ENCODE measurements at regions not wholly inside any gene's neighbourhood (a gene's known extent, or its start where the extent isn't known, plus 50 kb on each side); places are given as distances from the start of the nearest gene placed in this dataset.

GRCh38 chr2:60295636-60295962 lies 257.9 kb downstream of the BCL11A start:
- no peak for DNase-seq (ENCODE audit: low read depth in 2 of 2)

GRCh38 chr2:60294901-60295635 lies 258.4 kb downstream of the BCL11A start:
- DNase-seq (ENCODE audit: low read depth in 2 of 2): no peak

- DNase-seq (ENCODE audit: low read depth in 2 of 2): no peak
These were observed 261.2 kb downstream of the BCL11A start for GRCh38 chr2:60292242-60292641.

DNA sequence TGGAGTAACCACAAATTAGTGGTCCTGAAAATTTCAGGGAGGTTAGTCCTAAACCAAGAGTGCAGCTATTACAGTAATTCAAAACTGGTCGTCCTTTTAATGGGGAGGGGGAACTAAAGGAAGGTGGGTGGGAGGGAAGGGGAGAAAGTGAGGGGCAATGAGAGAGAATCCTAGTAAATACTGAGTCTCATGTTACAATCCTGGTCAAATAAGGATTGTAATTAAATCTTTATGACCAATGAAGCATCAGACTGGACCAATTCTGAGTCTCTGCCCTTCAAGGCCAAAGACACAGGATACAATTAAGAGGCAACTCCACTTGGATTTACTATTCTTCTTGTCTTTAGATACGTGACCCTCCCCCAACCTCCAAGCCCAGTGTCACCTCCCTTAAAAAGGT lies 262.9 kb downstream of the BCL11A start:
- DNase-seq (ENCODE audit: low read depth in 2 of 2): no peak

GRCh38 chr2:60285626-60286316 lies 267.7 kb downstream of the BCL11A start:
- DNase-seq (ENCODE audit: low read depth in 2 of 2): no peak

DNA sequence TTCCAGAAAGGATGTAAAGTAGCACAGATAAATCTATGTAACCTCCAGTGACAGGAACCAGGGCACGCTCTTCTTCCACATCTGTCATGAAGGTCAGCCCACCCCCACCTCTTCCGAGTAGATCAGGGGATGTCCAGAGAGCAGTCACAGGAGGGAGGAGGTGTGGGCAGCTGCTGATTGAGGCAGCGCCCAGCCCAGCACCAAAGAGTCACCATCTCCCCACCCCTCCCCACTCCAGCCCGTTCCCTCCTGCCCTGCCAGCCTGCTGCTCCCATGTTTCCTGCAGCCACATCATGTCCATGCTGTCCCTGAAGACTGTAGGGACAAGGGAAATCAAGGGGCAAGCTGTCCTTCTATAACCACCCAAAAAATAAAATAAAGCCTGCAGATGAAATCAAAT lies 269.8 kb downstream of the BCL11A start:
- DNase-seq (ENCODE audit: low read depth in 2 of 2): no peak

GRCh38 chr2:60282886-60283285 lies 270.6 kb downstream of the BCL11A start:
- no peak for DNase-seq (ENCODE audit: low read depth in 2 of 2)

GRCh38 chr2:60281730-60282129 lies 271.7 kb downstream of the BCL11A start:
- no peak for DNase-seq (ENCODE audit: low read depth in 2 of 2)

DNA sequence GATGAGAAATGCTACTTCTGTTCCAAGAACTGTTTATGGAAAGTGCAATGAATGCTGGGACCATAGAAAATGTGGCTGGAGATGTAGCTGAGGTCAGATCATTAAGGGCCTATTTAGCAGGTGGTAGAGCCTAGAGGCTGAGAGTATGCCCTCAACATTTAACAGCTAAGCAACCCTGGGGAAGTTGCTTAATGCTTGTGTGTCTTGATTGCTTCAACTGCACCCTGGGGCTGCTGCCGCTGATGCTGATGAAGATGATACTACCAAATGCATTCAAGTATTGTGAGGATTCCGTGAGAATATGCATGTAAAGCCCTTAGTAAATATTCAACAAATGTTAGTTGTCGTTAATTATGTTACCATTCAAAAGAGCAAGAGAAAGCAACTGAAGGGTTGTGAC lies 273.2 kb downstream of the BCL11A start:
- DNase-seq (ENCODE audit: low read depth in 2 of 2): no peak

- no peak for DNase-seq (ENCODE audit: low read depth in 2 of 2)
These were observed 274.5 kb downstream of the BCL11A start for GRCh38 chr2:60278906-60279305.

DNA sequence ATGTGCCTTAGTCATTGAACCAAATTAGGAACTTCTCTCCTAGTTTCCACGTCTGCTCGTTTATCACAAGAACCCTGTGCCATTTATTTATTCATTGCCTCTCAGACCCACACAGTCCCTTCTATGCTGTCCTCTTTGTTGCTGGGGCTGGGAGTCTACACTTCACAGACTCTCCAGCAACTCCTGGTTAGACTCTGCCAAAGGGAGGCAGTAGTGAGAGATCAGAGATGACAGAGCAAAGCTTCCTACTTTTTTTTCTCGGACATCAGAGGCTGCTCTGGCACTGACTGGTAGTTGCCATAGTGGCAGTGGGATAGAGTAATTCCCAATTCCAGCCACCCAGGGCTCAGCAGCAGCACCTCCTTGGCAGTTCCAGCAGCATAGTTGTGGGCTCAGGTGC lies 277.5 kb downstream of the BCL11A start:
- DNase-seq (ENCODE audit: low read depth in 2 of 2): no peak

- DNase-seq (ENCODE audit: low read depth in 2 of 2): no peak
These were observed 279.6 kb downstream of the BCL11A start for GRCh38 chr2:60273836-60274235.

- no peak for DNase-seq (ENCODE audit: low read depth in 2 of 2)
These were observed 281.7 kb downstream of the BCL11A start for GRCh38 chr2:60271713-60272112.

- no peak for DNase-seq (ENCODE audit: low read depth in 2 of 2)
These were observed 282.3 kb downstream of the BCL11A start for GRCh38 chr2:60271131-60271530.

- DNase-seq (ENCODE audit: low read depth in 2 of 2): no peak
These were observed 284.8 kb downstream of the BCL11A start for GRCh38 chr2:60268661-60269060.

DNA sequence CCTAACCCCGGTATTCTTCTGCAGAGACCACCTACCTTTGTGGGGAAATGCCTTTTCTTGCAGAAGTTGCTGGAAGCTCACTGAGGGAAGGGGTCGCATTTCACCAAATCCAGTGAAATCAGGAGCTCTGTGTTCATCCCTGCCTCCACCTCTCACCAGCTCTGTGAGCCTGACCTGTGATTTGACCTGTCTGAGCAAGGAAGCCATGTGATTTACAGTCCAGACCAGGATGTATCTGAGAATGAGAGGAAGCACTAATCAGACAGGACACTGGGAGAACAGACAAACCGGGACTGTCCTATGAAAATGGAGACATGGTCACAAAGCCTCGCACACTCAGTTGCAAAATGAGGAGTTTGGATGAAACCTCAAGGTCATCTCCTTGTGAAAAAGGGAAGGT lies 285.4 kb downstream of the BCL11A start:
- no peak for DNase-seq (ENCODE audit: low read depth in 2 of 2)

GRCh38 chr2:60267122-60267521 lies 286.3 kb downstream of the BCL11A start:
- no peak for DNase-seq (ENCODE audit: low read depth in 2 of 2)

- DNase-seq (ENCODE audit: low read depth in 2 of 2): no peak
These were observed 291.3 kb downstream of the BCL11A start for GRCh38 chr2:60262178-60262577.

- no peak for DNase-seq (ENCODE audit: low read depth in 2 of 2)
These were observed 292.7 kb downstream of the BCL11A start for GRCh38 chr2:60260639-60261296.

GRCh38 chr2:60259781-60260180 lies 293.7 kb downstream of the BCL11A start:
- DNase-seq (ENCODE audit: low read depth in 2 of 2): no peak

DNA sequence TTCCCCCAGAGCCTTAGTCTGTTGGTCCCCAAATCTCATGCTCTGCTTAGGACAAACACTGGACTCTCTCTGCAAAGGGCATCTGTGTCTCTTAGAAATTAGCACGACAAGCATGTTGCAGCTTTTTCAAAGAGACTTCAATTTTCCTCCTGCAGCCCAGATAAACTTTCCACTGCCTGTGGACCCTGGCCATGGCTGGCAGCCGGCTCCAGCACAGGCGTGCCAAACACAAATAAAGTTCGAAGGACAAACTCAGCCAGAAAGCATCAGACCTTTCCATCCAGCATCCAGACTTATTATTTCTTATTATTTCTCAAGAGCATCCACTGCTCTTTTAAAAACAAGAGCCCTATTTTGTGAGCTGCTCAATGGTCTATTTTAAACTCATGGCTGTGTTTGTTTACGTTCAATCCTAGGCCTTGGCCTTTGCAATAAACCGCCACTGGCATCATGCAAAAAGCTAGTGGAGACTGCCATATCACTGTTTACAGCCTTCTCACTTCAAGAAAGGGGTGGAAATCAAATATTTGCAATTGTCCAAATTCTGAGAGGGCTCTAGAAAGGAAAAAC lies 300.8 kb downstream of the BCL11A start:
- DNase-seq (ENCODE audit: low read depth in 2 of 2): no peak

DNA sequence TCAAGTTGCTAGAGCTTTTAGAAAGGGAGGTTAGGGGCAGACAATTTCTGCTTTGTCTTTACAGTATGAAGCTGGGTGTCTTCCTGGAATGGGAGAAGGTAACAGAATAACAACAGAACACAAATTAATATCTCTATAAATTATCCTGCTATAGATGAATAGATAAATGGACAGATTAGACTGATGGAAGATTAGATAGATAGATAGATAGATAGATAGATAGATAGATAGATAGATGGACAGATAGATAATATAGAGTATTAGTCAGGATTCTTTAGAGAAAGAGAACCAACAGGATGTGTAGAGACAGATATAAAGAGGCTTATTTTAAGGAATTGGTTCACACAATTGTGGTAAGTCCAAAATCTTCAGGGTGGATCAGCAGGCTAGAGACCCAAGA lies 302.2 kb downstream of the BCL11A start:
- DNase-seq (ENCODE audit: low read depth in 2 of 2): no peak

GRCh38 chr2:60249879-60250278 lies 303.6 kb downstream of the BCL11A start:
- DNase-seq (ENCODE audit: low read depth in 2 of 2): no peak

All from stimulated activated CD8-positive, alpha-beta memory T cell treated with anti-CD3 and anti-CD28 coated beads, Interleukin-15, amount 100 ng/mL, for 4 hours (primary cell).